SU-DHL-6 (cell line): ENCODE measurements at regions not wholly inside any gene's neighbourhood (a gene's known extent, or its start where the extent isn't known, plus 50 kb on each side); places are given as distances from the start of the nearest gene placed in this dataset.

ENCODE experiments used
- H2AFZ ChIP-seq: fragments of 200-600 bp; sonication (generic); 2 replicates; pipeline ENCODE4 v1.6.1; 2014; ENCODE audit warnings: low read depth, mild to moderate bottlenecking, moderate library complexity, mixed read lengths, antibody characterized with exemption, low read length; ENCODE audit not compliant: severe bottlenecking
- H3F3A ChIP-seq: fragments of 200-600 bp; shearing (Covaris generic); 2 replicates; pipeline ENCODE4 v1.6.0; 2016; ENCODE audit warnings: antibody characterized with exemption, mild to moderate bottlenecking; ENCODE audit not compliant: insufficient read depth
- H3K27ac ChIP-seq: fragments of 200-600 bp; sonication (generic); 2 replicates; pipeline ENCODE4 v1.5.1; 2016; ENCODE audit warnings: low read depth, mild to moderate bottlenecking, low read length, moderate library complexity, mixed read lengths
- H3K27me3 ChIP-seq: fragments of 200-600 bp; sonication (generic), shearing (Covaris generic); 2 replicates; pipeline ENCODE4 v1.6.0; 2014; ENCODE audit warnings: mild to moderate bottlenecking, low read length
- H3K36me3 ChIP-seq: fragments of 200-600 bp; sonication (generic); 2 replicates; pipeline ENCODE4 v1.6.1; 2014; ENCODE audit warnings: mild to moderate bottlenecking, low read length, mixed read lengths
- H3K4me2 ChIP-seq: fragments of 300-600, 200-600 bp; shearing (Covaris generic), sonication (generic); 2 replicates; pipeline ENCODE4 v1.6.0; 2014; ENCODE audit warnings: low read length, low read depth, mild to moderate bottlenecking; ENCODE audit not compliant: poor library complexity, severe bottlenecking
- H3K4me3 ChIP-seq: fragments of 200-600 bp; sonication (generic); 2 replicates; pipeline ENCODE4 v1.5.1; 2014; ENCODE audit warnings: antibody characterized with exemption, low read length, mild to moderate bottlenecking, mixed read lengths; ENCODE audit not compliant: insufficient read depth, poor library complexity, severe bottlenecking
- H3K79me2 ChIP-seq: fragments of 200-600 bp; sonication (generic); 2 replicates; pipeline ENCODE4 v1.6.1; 2014; ENCODE audit warnings: mild to moderate bottlenecking, low read length, moderate library complexity; ENCODE audit not compliant: insufficient read depth
- H3K9ac ChIP-seq: fragments of 200-600 bp; sonication (generic); 2 replicates; pipeline ENCODE4 v1.7.0; 2014; ENCODE audit warnings: mild to moderate bottlenecking, low read length
- H3K9me2 ChIP-seq: fragments of 200-600 bp; sonication (generic); replicated peaks from 2 replicates; pipeline ENCODE4 v1.6.1; 2014; ENCODE audit warnings: low read length; ENCODE audit not compliant: insufficient read depth
- H3K9me3 ChIP-seq: fragments of 200-600 bp; sonication (generic); 2 replicates; pipeline ENCODE4 v1.6.1; 2014; ENCODE audit warnings: low read length, mixed read lengths; ENCODE audit not compliant: insufficient read depth
- H4K20me1 ChIP-seq: fragments of 200-600 bp; sonication (generic); 2 replicates; pipeline ENCODE4 v1.6.1; 2014; ENCODE audit warnings: low read depth, mild to moderate bottlenecking, antibody characterized with exemption, low read length, moderate library complexity, mixed read lengths
- EZH2phosphoT487 ChIP-seq: fragments of 200-600 bp; sonication (generic), shearing (Covaris generic); conservative IDR thresholded peaks from 2 replicates; pipeline ENCODE4 v1.6.1; 2018; ENCODE audit warnings: mild to moderate bottlenecking, antibody characterized with exemption, low read length, moderate library complexity, mixed read lengths
- TF ChIP-seq, protein P1 (sequence below): fragments of 200-600 bp; sonication (generic); IDR thresholded peaks from one replicate; pipeline ENCODE4 v1.5.1; 2017; ENCODE audit warnings: antibody characterized with exemption, mild to moderate bottlenecking, low read length, moderate library complexity; ENCODE audit not compliant: insufficient read depth, poor library complexity, severe bottlenecking

- no peaks in the 10 kb centered on the region for H3K36me3 ChIP-seq
- no peaks in the 10 kb centered on the region for H3K9me2 ChIP-seq
- H3K9ac ChIP-seq = no peak overlapping the region
- no peaks in the 10 kb centered on the region for H4K20me1 ChIP-seq
- no peaks in the 10 kb centered on the region for H3K79me2 ChIP-seq
- no peaks in the 10 kb centered on the region for H3F3A ChIP-seq
- H3K27me3 ChIP-seq = no peaks in the 10 kb centered on the region
- H3K9me3 ChIP-seq = no peaks in the 10 kb centered on the region
- no peak for TF ChIP-seq EZH2phosphoT487
- TF ChIP-seq, protein P1, sequence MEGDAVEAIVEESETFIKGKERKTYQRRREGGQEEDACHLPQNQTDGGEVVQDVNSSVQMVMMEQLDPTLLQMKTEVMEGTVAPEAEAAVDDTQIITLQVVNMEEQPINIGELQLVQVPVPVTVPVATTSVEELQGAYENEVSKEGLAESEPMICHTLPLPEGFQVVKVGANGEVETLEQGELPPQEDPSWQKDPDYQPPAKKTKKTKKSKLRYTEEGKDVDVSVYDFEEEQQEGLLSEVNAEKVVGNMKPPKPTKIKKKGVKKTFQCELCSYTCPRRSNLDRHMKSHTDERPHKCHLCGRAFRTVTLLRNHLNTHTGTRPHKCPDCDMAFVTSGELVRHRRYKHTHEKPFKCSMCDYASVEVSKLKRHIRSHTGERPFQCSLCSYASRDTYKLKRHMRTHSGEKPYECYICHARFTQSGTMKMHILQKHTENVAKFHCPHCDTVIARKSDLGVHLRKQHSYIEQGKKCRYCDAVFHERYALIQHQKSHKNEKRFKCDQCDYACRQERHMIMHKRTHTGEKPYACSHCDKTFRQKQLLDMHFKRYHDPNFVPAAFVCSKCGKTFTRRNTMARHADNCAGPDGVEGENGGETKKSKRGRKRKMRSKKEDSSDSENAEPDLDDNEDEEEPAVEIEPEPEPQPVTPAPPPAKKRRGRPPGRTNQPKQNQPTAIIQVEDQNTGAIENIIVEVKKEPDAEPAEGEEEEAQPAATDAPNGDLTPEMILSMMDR = no peak
- H3K4me2 ChIP-seq = no peak overlapping the region
- no peak overlapping the region for H2AFZ ChIP-seq
- no peak overlapping the region for H3K27ac ChIP-seq
- H3K4me3 ChIP-seq = no peak overlapping the region
These were observed 822.1 kb downstream of the TENT5A start for GRCh38 chr6:80930376-80930775.

- no peak overlapping the region for H3K9ac ChIP-seq
- no peaks in the 10 kb centered on the region for H3K79me2 ChIP-seq
- no peaks in the 10 kb centered on the region for H3F3A ChIP-seq
- no peaks in the 10 kb centered on the region for H4K20me1 ChIP-seq
- no peaks in the 10 kb centered on the region for H3K27me3 ChIP-seq
- no peak overlapping the region for H3K4me2 ChIP-seq
- no peaks in the 10 kb centered on the region for H3K9me3 ChIP-seq
- no peaks in the 10 kb centered on the region for H3K36me3 ChIP-seq
- no peak overlapping the region for H2AFZ ChIP-seq
- no peak overlapping the region for H3K27ac ChIP-seq
- TF ChIP-seq, protein P1 = no peak
- H3K4me3 ChIP-seq = no peak overlapping the region
- H3K9me2 ChIP-seq = no peaks in the 10 kb centered on the region
These were observed 817.3 kb downstream of the BCKDHB start for GRCh38 chr6:80923816-80924215.

- H3K4me2 ChIP-seq = no peak overlapping the region
- no peak for TF ChIP-seq EZH2phosphoT487
- TF ChIP-seq, protein P1 = no peak
These were observed 816.5 kb downstream of the BCKDHB start for GRCh38 chr6:80922916-80923455.

More at GRCh38 chr6:80922916-80923455, 816.5 kb downstream of the BCKDHB start:
- no peaks in the 10 kb centered on the region for H3K79me2 ChIP-seq
- H3K36me3 ChIP-seq = no peaks in the 10 kb centered on the region
- H3K9ac ChIP-seq = no peak overlapping the region
- H3K9me2 ChIP-seq = no peaks in the 10 kb centered on the region
- H3K27me3 ChIP-seq = no peaks in the 10 kb centered on the region
- no peaks in the 10 kb centered on the region for H4K20me1 ChIP-seq
- H3K27ac ChIP-seq = no peak overlapping the region
- no peak overlapping the region for H3K4me3 ChIP-seq
- H3F3A ChIP-seq = no peaks in the 10 kb centered on the region
- no peaks in the 10 kb centered on the region for H3K9me3 ChIP-seq
- no peak overlapping the region for H2AFZ ChIP-seq
